ENCODE measurements at regions not wholly inside any gene's neighbourhood (a gene's known extent, or its start where the extent isn't known, plus 50 kb on each side); places are given as distances from the start of the nearest gene placed in this dataset.

GRCh38 chr12:20181416-20182180 is 186.7 kb upstream of the PDE3A start:
- peaks cover 17% of the 10 kb centered on the region for H3K4me1 Mint-ChIP-seq
- no peaks in the 10 kb centered on the region for H4K20me1 ChIP-seq (ENCODE audit: insufficient read depth, low read length)
- H3K4me1 ChIP-seq (ENCODE audit: control insufficient read depth in 1 of 2, insufficient read depth in 2 of 2, low read length in 2 of 2) = peaks cover 6 to 14% of the 10 kb centered on the region in 2 donors
- no peaks in the 10 kb centered on the region for H3K27me3 Mint-ChIP-seq (ENCODE audit: low read depth in 3 of 3)
- no peak overlapping the region for H3K4me3 ChIP-seq (replicated peaks in 1 of 3; ENCODE audit: low read depth in 2 of 3, low read length in 3 of 3)
- WGBS (ENCODE audit: insufficient coverage) = 92% methylated on average over 2 of the region's 2 CpGs
- no peaks in the 10 kb centered on the region for H3K9me3 Mint-ChIP-seq
- TF ChIP-seq CTCF (IDR thresholded peaks at IDR 0.05) = no peak
- no peaks in the 10 kb centered on the region for H3K9me3 ChIP-seq (replicated peaks in 1 of 2; ENCODE audit: control insufficient read depth in 1 of 2, insufficient read depth in 1 of 2, low read length in 2 of 2)
- H2AFZ ChIP-seq (ENCODE audit: insufficient read depth, low read depth, low read length, poor library complexity, severe bottlenecking) = no peak overlapping the region
- H3K27me3 ChIP-seq (ENCODE audit: control insufficient read depth in 2 of 2, insufficient read depth in 2 of 2, low read length in 2 of 2) = no peaks in the 10 kb centered on the region
- H3K27ac Mint-ChIP-seq = no peak overlapping the region
- no peak for DNase-seq
- no peak overlapping the region for H3K4me2 ChIP-seq (replicated peaks; ENCODE audit: extremely low read depth, low read length, poor library complexity, severe bottlenecking)
- no peaks in the 10 kb centered on the region for H3K36me3 ChIP-seq (replicated peaks in 1 of 2; ENCODE audit: control insufficient read depth in 1 of 2, insufficient read depth in 2 of 2, low read length in 2 of 2)
- H3K9ac ChIP-seq (ENCODE audit: insufficient read depth, low read length, poor library complexity, severe bottlenecking) = no peak overlapping the region
- no peaks in the 10 kb centered on the region for H3K79me2 ChIP-seq (ENCODE audit: insufficient read depth, low read length)
- H3K4me3 Mint-ChIP-seq = no peak overlapping the region
- intact Hi-C loops (cut with micrococcal nuclease) = no loop called here
- no peak overlapping the region for H3K27ac ChIP-seq (ENCODE audit: low read depth in 1 of 2, low read length in 2 of 2)
- no peaks in the 10 kb centered on the region for H3K36me3 Mint-ChIP-seq

DNA sequence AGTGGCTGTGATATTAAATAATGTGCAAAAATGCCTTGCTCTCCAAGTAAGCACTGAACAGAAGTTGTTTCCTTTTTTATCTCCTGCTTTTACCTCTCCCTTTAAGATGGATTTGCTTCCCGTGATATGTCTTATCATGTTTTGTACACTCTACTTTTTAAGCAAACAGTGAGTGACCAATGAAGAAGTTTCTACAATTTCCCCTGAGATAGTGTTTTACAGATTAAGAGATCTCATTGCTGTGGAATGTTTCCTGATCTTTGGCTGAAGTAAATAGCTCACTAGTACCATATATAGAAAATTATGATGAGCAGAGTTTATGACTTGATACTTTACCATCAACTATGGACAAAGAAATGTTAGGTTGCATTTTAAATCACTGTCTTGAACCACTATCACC is 184.8 kb upstream of the PDE3A start:
- peaks cover 32% of the 10 kb centered on the region for H3K4me1 Mint-ChIP-seq
- H3K27me3 ChIP-seq (ENCODE audit: control insufficient read depth in 2 of 2, insufficient read depth in 2 of 2, low read length in 2 of 2) = no peaks in the 10 kb centered on the region
- no peak overlapping the region for H3K4me3 Mint-ChIP-seq
- H4K20me1 ChIP-seq (ENCODE audit: insufficient read depth, low read length) = no peaks in the 10 kb centered on the region
- no peak overlapping the region for H3K4me2 ChIP-seq (replicated peaks; ENCODE audit: extremely low read depth, low read length, poor library complexity, severe bottlenecking)
- H2AFZ ChIP-seq (ENCODE audit: insufficient read depth, low read depth, low read length, poor library complexity, severe bottlenecking) = no peak overlapping the region
- intact Hi-C loops (cut with micrococcal nuclease) = no loop called here
- TF ChIP-seq CTCF (IDR thresholded peaks at IDR 0.05) = no peak
- peaks cover 22 to 29% of the 10 kb centered on the region in 2 donors for H3K4me1 ChIP-seq (ENCODE audit: control insufficient read depth in 1 of 2, insufficient read depth in 2 of 2, low read length in 2 of 2)
- H3K27me3 Mint-ChIP-seq (ENCODE audit: low read depth in 3 of 3) = no peaks in the 10 kb centered on the region
- H3K36me3 Mint-ChIP-seq = no peaks in the 10 kb centered on the region
- H3K9me3 ChIP-seq (replicated peaks in 1 of 2; ENCODE audit: control insufficient read depth in 1 of 2, insufficient read depth in 1 of 2, low read length in 2 of 2) = no peaks in the 10 kb centered on the region
- no peak overlapping the region for H3K4me3 ChIP-seq (replicated peaks in 1 of 3; ENCODE audit: low read depth in 2 of 3, low read length in 3 of 3)
- no peak overlapping the region for H3K9ac ChIP-seq (ENCODE audit: insufficient read depth, low read length, poor library complexity, severe bottlenecking)
- no CpG with 5 or more reads among the region's 1 CpG for WGBS (ENCODE audit: insufficient coverage)
- H3K27ac ChIP-seq (ENCODE audit: low read depth in 1 of 2, low read length in 2 of 2) = no peak overlapping the region
- H3K79me2 ChIP-seq (ENCODE audit: insufficient read depth, low read length) = no peaks in the 10 kb centered on the region
- DNase-seq = no peak
- H3K36me3 ChIP-seq (replicated peaks in 1 of 2; ENCODE audit: control insufficient read depth in 1 of 2, insufficient read depth in 2 of 2, low read length in 2 of 2) = no peaks in the 10 kb centered on the region
- peaks cover 0 to 2% (median 0%) of the 10 kb centered on the region in 7 donors for H3K9me3 Mint-ChIP-seq
- no peak overlapping the region for H3K27ac Mint-ChIP-seq
